Duodenal mucosa (tissue), 2 donors: ENCODE measurements at regions not wholly inside any gene's neighbourhood (a gene's known extent, or its start where the extent isn't known, plus 50 kb on each side); places are given as distances from the start of the nearest gene placed in this dataset.

Source experiments
- H3K27ac ChIP-seq: one replicate; pipeline ENCODE4 v1.7.0; 2013; ENCODE audit warnings: low read depth, low read length
- H3K27me3 ChIP-seq, 2 donors: one replicate each; pipeline ENCODE4 v1.7.0; 2013; ENCODE audit warnings: low read length in 2 of 2, control low read depth in 1 of 2; ENCODE audit not compliant: insufficient read depth in 2 of 2, control insufficient read depth in 1 of 2
- H3K36me3 ChIP-seq, 2 donors: one replicate each; pipeline ENCODE4 v1.7.0; 2013; ENCODE audit warnings: low read length in 2 of 2, control low read depth in 1 of 2; ENCODE audit not compliant: insufficient read depth in 2 of 2, control insufficient read depth in 1 of 2
- H3K4me1 ChIP-seq, 2 donors: one replicate each; pipeline ENCODE4 v1.7.0; 2013; ENCODE audit warnings: low read length in 2 of 2, control low read depth in 1 of 2; ENCODE audit not compliant: insufficient read depth in 2 of 2, control insufficient read depth in 1 of 2
- H3K4me3 ChIP-seq, 2 donors: one replicate each; pipeline ENCODE4 v1.7.0; 2013; ENCODE audit warnings: low read length in 2 of 2, low read depth in 1 of 2
- H3K9ac ChIP-seq, 2 donors: one replicate each; pipeline ENCODE4 v1.7.0; 2013; ENCODE audit warnings: low read length in 2 of 2, low read depth in 1 of 2
- H3K9me3 ChIP-seq, 2 donors: one replicate each; pipeline ENCODE4 v1.7.0; 2013; ENCODE audit warnings: low read length in 2 of 2, control low read depth in 1 of 2; ENCODE audit not compliant: control insufficient read depth in 1 of 2

DNA sequence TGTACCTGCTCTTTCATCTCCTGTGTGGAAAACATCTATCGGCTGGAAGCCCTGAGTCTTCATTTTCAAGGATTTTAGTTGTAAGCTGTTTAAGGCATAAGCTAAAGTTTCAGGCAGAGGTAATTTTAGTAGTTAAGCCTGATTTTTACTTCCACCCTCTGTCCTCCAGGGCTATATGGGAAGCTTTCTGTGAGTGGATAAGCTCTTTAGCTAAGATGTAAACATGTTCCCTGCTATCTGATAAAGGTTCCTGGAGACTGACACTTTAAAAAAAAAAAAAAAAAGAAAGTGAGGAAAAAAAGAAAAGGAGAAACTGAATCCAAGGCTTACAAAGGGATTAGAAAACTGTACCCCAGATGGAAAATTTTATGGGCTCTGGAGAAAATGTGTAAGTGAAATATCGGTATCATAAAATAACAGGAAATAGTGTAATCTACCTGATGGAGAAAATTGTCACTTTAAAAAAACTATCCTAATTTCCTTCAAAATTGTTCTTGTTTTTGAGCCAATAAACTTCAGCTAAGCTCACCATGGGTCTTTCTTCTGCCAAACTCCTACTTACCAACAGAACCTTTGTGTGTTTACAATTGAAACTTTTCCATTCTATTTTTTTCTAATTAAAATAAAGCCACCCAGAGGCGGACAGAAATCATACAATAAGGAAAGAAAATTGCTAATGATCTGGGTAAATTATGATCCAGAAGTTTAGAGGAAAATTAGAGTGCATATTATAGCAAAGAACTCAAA lies 180.5 kb downstream of the TGFB2 start:
- Histone ChIP-seq H3K27ac (no peak overlapping the region), H3K27me3 (peaks cover 0 to 5% of the 10 kb centered on the region in 2 donors), H3K36me3 (no peaks in the 10 kb centered on the region), H3K4me3 (no peak overlapping the region), H3K9me3 (no peaks in the 10 kb centered on the region), H3K4me1 (no peaks in the 10 kb centered on the region), H3K9ac (no peak overlapping the region)

DNA sequence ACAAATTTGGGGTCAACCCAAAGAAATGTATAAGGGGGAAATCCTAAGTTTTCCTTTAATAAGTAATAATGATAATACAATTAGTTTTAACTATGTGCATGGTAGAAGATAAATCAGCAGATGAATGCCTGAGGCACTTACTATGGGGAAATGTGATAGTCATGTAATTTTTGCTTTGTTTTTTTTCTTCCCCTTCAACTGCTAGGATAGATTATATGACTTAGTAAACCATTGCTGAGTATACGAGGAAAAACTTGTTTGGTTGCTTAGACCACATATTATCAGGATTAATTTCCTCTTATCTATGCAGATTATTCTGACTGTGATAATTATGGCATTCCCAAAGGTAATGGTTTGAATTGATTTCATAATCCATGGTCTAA lies 181.1 kb downstream of the TGFB2 start:
- Histone ChIP-seq H3K27ac (no peak overlapping the region), H3K27me3 (peaks cover 0 to 5% of the 10 kb centered on the region in 2 donors), H3K9ac (no peak overlapping the region), H3K4me1 (no peaks in the 10 kb centered on the region), H3K9me3 (no peaks in the 10 kb centered on the region), H3K4me3 (no peak overlapping the region), H3K36me3 (no peaks in the 10 kb centered on the region)

DNA sequence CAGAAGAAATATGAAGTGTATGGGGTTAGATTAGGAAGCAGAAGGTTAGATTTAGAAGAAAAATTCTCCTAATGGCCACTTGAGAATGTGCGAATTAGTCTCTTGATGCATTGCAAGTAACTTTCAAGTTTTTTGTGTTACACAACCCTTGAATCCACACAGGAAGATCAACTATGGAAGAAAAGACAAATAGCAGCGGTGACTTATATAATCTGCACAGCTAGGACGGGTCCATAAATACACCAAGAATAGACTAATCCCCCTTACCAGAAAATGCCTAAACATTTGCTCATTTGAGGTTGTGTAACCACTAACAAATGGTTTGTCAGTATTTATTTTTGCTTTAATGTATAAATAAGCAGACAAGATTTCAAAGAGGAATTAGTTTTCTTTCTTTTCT lies 182.6 kb downstream of the TGFB2 start:
- H3K9me3 ChIP-seq, result no peaks in the 10 kb centered on the region
- H3K27ac ChIP-seq, result no peak overlapping the region
- peaks cover 0 to 5% of the 10 kb centered on the region in 2 donors for H3K27me3 ChIP-seq
- no peak overlapping the region for H3K4me3 ChIP-seq
- H3K4me1 ChIP-seq, result no peaks in the 10 kb centered on the region
- H3K36me3 ChIP-seq, result no peaks in the 10 kb centered on the region
- H3K9ac ChIP-seq, result no peak overlapping the region

DNA sequence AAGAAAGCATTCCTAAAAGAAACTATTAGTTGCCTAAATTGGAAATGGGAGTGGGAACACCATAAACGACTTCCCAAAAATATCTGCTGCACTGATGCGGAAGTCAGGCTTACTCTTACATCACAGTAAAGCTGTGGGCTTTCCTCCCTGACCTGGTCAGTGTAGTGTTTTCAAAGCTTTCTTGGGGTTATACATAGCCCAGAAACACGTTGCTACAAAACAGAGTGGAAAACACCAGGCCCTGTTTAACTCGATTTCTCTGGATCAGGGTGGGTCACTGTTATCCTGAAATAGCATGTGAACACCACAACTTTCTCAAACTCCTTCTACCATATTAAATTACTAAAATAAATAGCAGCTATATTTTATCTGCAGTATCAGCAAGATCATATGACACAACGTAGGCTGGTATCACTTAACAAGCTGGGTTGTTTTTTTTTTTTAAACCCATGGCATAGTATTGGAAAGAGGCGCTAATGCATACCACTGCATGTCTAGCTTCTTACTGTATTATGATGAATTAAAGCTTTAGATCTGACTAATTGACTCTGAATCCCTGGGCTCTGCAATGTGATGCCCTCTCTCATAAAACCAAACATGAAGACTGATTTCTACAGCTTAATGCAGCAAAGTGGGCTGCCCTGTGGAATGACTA lies 184.6 kb downstream of the TGFB2 start:
- Histone ChIP-seq H3K27me3 (no peaks in the 10 kb centered on the region), H3K27ac (no peak overlapping the region), H3K9ac (no peak overlapping the region), H3K36me3 (no peaks in the 10 kb centered on the region), H3K4me1 (no peaks in the 10 kb centered on the region), H3K4me3 (no peak overlapping the region), H3K9me3 (no peaks in the 10 kb centered on the region)

DNA sequence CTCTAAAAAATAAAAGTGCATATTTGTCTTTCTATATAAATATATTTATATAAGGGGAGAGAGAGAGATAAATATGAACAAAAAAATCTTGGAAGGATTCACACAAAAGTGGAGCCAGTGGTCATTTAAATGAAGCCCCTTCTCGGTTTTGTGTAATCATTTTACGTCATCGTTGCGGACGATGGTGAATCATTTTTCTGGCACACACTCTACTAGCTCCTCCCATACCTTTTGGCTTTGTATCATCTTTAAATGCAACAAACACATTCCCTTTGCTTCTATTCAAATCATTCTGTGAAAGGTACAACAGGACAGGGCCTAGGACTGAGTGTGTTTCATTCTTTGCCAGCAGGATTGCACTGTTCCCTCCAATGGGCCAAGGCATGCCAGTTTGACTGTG lies 186.8 kb downstream of the TGFB2 start:
- Histone ChIP-seq H3K9ac (no peak overlapping the region), H3K9me3 (no peaks in the 10 kb centered on the region), H3K4me1 (no peaks in the 10 kb centered on the region), H3K36me3 (no peaks in the 10 kb centered on the region), H3K27me3 (no peaks in the 10 kb centered on the region), H3K27ac (no peak overlapping the region), H3K4me3 (no peak overlapping the region)

DNA sequence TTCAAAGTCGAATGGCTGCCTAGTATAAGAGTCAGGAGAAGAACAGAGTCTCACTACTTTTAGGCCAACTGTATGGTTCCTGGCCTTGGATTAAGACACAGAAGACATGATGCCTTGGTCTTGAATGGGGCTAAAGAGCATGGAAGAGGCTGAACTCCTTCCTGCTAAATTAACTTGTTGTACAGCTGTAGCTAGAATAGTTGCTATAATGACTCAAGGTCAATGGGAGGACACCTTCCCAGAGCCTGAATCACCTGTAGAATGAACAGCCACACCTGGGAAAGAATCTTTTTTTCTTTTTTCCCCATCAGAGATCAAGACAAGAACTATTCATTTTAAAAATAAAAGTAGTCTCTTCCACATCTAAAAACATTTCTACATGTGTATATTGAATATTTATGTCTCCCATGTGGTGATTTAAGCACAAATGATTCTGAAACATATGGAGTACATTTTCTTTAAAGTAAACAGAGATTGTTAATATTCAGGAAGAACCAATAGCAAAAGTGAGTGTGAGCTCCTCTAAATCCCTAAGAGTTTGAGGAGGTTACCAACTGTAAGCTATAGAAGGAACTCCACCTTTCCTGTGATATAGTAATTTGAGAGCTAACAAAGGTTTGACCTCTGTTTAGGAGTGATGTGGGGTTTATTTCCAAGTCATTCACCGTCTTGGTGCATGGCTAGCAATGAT lies 191.3 kb downstream of the TGFB2 start:
- H3K4me1 ChIP-seq, result no peaks in the 10 kb centered on the region
- H3K27me3 ChIP-seq, result no peaks in the 10 kb centered on the region
- no peaks in the 10 kb centered on the region for H3K36me3 ChIP-seq
- H3K27ac ChIP-seq, result no peak overlapping the region
- no peak overlapping the region for H3K9ac ChIP-seq
- H3K4me3 ChIP-seq, result no peak overlapping the region
- H3K9me3 ChIP-seq, result no peaks in the 10 kb centered on the region

DNA sequence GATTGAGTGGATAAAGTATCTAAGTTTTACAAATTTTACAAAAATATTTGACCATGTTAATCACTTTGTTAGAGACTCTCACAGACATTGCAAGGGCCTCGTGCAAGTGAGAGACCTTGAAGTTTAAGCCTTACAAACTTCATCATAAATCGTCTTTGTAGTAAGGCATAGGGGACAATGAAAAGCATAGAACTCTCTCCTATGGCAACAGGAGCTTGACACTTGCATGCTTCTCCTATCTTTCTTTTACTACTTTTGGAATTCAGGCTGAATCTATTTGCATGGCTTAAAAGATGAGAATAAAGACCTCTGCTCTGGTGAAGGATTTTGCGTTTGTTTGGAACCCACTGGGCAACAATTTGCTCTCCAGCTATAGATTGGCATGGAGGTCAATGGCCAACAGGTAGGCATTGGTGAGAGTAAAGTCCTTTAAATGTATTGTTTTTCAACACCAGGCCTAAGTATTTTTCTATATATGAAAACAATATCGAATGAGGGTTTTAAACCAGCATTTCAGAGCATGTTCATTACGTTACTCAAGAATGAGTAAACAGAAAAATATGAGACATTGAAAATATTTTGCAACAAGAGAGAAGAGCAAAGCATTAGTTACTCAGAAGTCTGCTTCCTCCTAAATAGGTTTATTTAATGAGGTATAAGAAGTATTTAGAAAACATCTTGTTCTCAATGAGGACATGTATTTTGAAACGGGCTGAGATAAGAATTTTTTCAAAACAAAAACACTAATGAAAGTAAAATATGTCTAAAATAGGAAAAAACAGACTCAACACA lies 192.2 kb downstream of the TGFB2 start:
- Histone ChIP-seq H3K27ac (no peak overlapping the region), H3K9me3 (no peaks in the 10 kb centered on the region), H3K4me3 (no peak overlapping the region), H3K27me3 (no peaks in the 10 kb centered on the region), H3K9ac (no peak overlapping the region), H3K36me3 (no peaks in the 10 kb centered on the region), H3K4me1 (no peaks in the 10 kb centered on the region)

DNA sequence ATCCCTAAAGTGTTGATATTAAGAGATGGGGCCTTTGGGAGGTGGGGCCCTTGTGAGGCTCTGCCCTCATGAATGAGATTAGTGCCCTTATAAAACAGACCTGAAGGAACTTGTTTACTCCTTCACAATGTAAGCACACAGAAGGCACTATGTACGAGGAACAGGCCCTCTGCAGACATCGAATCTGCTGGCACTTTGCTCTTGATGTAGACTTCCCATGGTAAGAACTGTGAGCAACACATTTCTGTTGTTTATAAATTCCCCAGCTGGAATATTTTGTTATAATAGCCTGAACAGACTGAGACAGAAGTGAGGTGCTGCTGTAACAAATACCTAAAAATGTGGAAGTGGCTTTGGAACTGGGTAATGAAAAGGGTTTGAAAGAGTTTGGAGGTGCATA lies 193.2 kb downstream of the TGFB2 start:
- Histone ChIP-seq H3K27ac (no peak overlapping the region), H3K27me3 (no peaks in the 10 kb centered on the region), H3K4me1 (no peaks in the 10 kb centered on the region), H3K36me3 (no peaks in the 10 kb centered on the region), H3K9me3 (no peaks in the 10 kb centered on the region), H3K4me3 (no peak overlapping the region), H3K9ac (no peak overlapping the region)

DNA sequence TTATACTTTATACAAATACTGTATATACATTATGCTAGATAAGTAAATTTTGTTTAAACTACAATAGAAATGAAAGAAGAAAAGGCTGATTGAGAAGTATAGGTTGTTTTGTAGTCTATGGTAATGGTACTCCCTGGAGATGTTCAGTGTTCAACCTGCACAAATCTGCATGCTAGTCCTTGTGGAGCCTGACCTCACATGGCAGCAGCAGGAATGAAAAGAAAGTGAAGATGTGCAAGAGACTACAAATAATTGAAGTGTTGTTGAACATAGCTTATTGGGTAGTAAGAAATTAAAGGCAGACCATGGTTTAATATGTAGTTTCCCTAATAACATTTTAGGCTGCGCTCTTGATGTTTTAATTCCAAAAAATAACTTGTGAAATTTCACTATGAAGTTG lies 201.2 kb downstream of the TGFB2 start:
- H3K27me3 ChIP-seq, result no peaks in the 10 kb centered on the region
- no peaks in the 10 kb centered on the region for H3K4me1 ChIP-seq
- H3K9me3 ChIP-seq, result no peaks in the 10 kb centered on the region
- no peaks in the 10 kb centered on the region for H3K36me3 ChIP-seq
- no peak overlapping the region for H3K4me3 ChIP-seq
- no peak overlapping the region for H3K27ac ChIP-seq
- no peak overlapping the region for H3K9ac ChIP-seq
